GM12878 (cell line): ENCODE measurements at regions not wholly inside any gene's neighbourhood (a gene's known extent, or its start where the extent isn't known, plus 50 kb on each side); places are given as distances from the start of the nearest gene placed in this dataset.

Experiments
- ATAC-seq: fragments of 200-7000 bp; cut with Tn5 transposase; 3 replicates; pipeline ENCODE4 v1.9.1; 2020; ENCODE audit warnings: mild to moderate bottlenecking, moderate library complexity
- BruUV-seq: library from RNA; stranded (reverse); fragments of 400-500 nt; replicated peaks from 2 replicates; lab custom pipeline; 2021; lab: Mats Ljungman, UMichigan
- CTCF ChIA-PET: fragments of 300-600 bp; sonication (Branson Sonifier 250); formaldehyde crosslinking; extraction: SDS; loops from one replicate; lab custom pipeline; 2021; ENCODE audit warnings: inconsistent platforms; lab: Yijun Ruan, JAX
- POLR2A ChIA-PET: fragments of 350-600 bp; formaldehyde crosslinking; extraction: SDS; loops from one replicate; lab custom pipeline; 2021; ENCODE audit warnings: inconsistent platforms; lab: Charles Lee
- RAD21 ChIA-PET: fragments of 300-600 bp; sonication (Branson Sonifier 250); formaldehyde crosslinking; loops from one replicate; lab custom pipeline; 2023; ENCODE audit warnings: antibody characterized with exemption; ENCODE audit not compliant: unreplicated experiment; lab: Charles Lee
- SMC1A ChIA-PET: fragments of 300-600 bp; sonication (Branson Sonifier 250); formaldehyde crosslinking; loops from one replicate; lab custom pipeline; 2023; ENCODE audit not compliant: unreplicated experiment, uncharacterized antibody; lab: Charles Lee
- DNase-seq: peaks from one replicate; pipeline ENCODE4 v3.0.0-alpha.2; 2011; ENCODE audit warnings: low read depth, low spot score
- FAIRE-seq: peaks from 3 replicates; lab custom pipeline; 2011; peaks lifted over from hg19 to GRCh38; lab: Jason Lieb, UNC
- H2AFZ ChIP-seq: 2 replicates; pipeline ENCODE4 v1.6.0; 2011; ENCODE audit warnings: low read depth, low read length, control low read depth; ENCODE audit not compliant: control insufficient read depth
- H3K27ac ChIP-seq: 2 replicates; pipeline ENCODE4 v1.5.1; 2011; ENCODE audit warnings: control low read depth; ENCODE audit not compliant: control insufficient read depth, insufficient read depth
- H3K27me3 ChIP-seq, 2 experiments: replicated peaks in 1 of 2; 2 replicates each; pipeline versions ENCODE4 v1.6.0 to v1.6.1; 2011; ENCODE audit warnings: low read length in 1 of 2; ENCODE audit not compliant: control insufficient read depth in 2 of 2, insufficient read depth in 2 of 2
- H3K36me3 ChIP-seq, 2 experiments: 2 replicates each; pipeline ENCODE4 v1.5.1; 2011; ENCODE audit warnings: low read length in 1 of 2; ENCODE audit not compliant: control insufficient read depth in 2 of 2, insufficient read depth in 2 of 2
- H3K4me1 ChIP-seq: 2 replicates; pipeline ENCODE4 v1.6.1; 2011; ENCODE audit warnings: mild to moderate bottlenecking, low read length, moderate library complexity, mixed read lengths; ENCODE audit not compliant: control insufficient read depth, insufficient read depth
- H3K4me2 ChIP-seq: 2 replicates; pipeline ENCODE4 v1.6.0; 2011; ENCODE audit warnings: control low read depth; ENCODE audit not compliant: control insufficient read depth, insufficient read depth
- H3K4me3 ChIP-seq: fragments of 200-600 bp; sonication (generic); 2 replicates; pipeline ENCODE4 v1.5.1; 2016
- H3K79me2 ChIP-seq: 2 replicates; pipeline ENCODE4 v1.6.0; 2011; ENCODE audit warnings: low read length; ENCODE audit not compliant: control insufficient read depth, insufficient read depth
- H3K9ac ChIP-seq: 2 replicates; pipeline ENCODE4 v1.8.0; 2011; ENCODE audit warnings: low read length, control low read depth, mixed read lengths; ENCODE audit not compliant: control insufficient read depth, insufficient read depth
- H3K9me3 ChIP-seq: replicated peaks from 3 replicates; pipeline ENCODE4 v1.5.1; 2011; ENCODE audit warnings: mild to moderate bottlenecking, low read length; ENCODE audit not compliant: control insufficient read depth, insufficient read depth
- H4K20me1 ChIP-seq: 2 replicates; pipeline ENCODE4 v1.6.0; 2011; ENCODE audit not compliant: control insufficient read depth, insufficient read depth
- CHD1 ChIP-seq: IDR thresholded peaks from 2 replicates; pipeline ENCODE4 v1.6.1; 2012; ENCODE audit warnings: low read depth, low read length, improper control_type of control experiment
- CTCF ChIP-seq, 3 experiments: IDR thresholded peaks in 2 of 3; conservative IDR thresholded peaks in 1 of 3; 2 replicates each; pipeline ENCODE4 v1.5.1; 2011; ENCODE audit warnings: low read depth in 3 of 3, low read length in 3 of 3, mild to moderate bottlenecking in 3 of 3, control low read depth in 2 of 3, moderate library complexity in 2 of 3, inconsistent platforms in 1 of 3, mixed read lengths in 1 of 3; ENCODE audit not compliant: control insufficient read depth in 2 of 3, insufficient read depth in 1 of 3; ENCODE audit errors: extremely low read depth in 1 of 3
- HDGF ChIP-seq: fragments of 450-650 bp; IDR thresholded peaks from 2 replicates; pipeline ENCODE4 v1.6.1; 2016; ENCODE audit warnings: antibody characterized with exemption
- HSF1 ChIP-seq: fragments of 150-350 bp; IDR thresholded peaks from 2 replicates; pipeline ENCODE4 v1.6.1; 2014; ENCODE audit warnings: mild to moderate bottlenecking, low read depth, low read length
- IKZF1 ChIP-seq: fragments of 450-650 bp; conservative IDR thresholded peaks from 2 replicates; pipeline ENCODE4 v1.6.1; 2017; ENCODE audit warnings: antibody characterized with exemption, mild to moderate bottlenecking
- KDM1A ChIP-seq: fragments of 200-600 bp; sonication (generic); IDR thresholded peaks from 2 replicates; pipeline ENCODE4 v1.6.1; 2016; ENCODE audit warnings: borderline replicate concordance
- MTA2 ChIP-seq: fragments of 450-650 bp; IDR thresholded peaks from 2 replicates; pipeline ENCODE4 v1.6.1; 2016; ENCODE audit warnings: low read depth, mild to moderate bottlenecking, moderate library complexity
- MXI1 ChIP-seq: fragments of 150-350 bp; IDR thresholded peaks from 2 replicates; pipeline ENCODE4 v1.6.1; 2011; ENCODE audit warnings: low read depth, mild to moderate bottlenecking, inconsistent platforms, low read length, improper control_type of control experiment
- MYB ChIP-seq: fragments of 150-350 bp; IDR thresholded peaks from 2 replicates; pipeline ENCODE4 v1.6.1; 2014; ENCODE audit warnings: mild to moderate bottlenecking, low read depth, low read length, borderline replicate concordance
- NRF1 ChIP-seq: conservative IDR thresholded peaks from 2 replicates; pipeline ENCODE4 v1.6.1; 2011; ENCODE audit warnings: mild to moderate bottlenecking, low read depth, low read length, improper control_type of control experiment
- PAX5 ChIP-seq: IDR thresholded peaks from 2 replicates; pipeline ENCODE4 v1.6.1; 2011; ENCODE audit warnings: low read depth, low read length, borderline replicate concordance
- RBBP5 ChIP-seq: fragments of 200-600 bp; sonication (generic); conservative IDR thresholded peaks from 2 replicates; pipeline ENCODE4 v1.6.1; 2016
- RFX5 ChIP-seq: IDR thresholded peaks from 2 replicates; pipeline ENCODE4 v1.6.1; 2011; ENCODE audit warnings: low read depth, low read length, improper control_type of control experiment
- TBL1XR1 ChIP-seq: IDR thresholded peaks from 2 replicates; pipeline ENCODE4 v1.6.1; 2012; ENCODE audit warnings: low read depth, low read length, improper control_type of control experiment
- TCF12 ChIP-seq: IDR thresholded peaks from 2 replicates; pipeline ENCODE4 v1.6.1; 2011; ENCODE audit warnings: low read depth, mild to moderate bottlenecking, low read length
- USF2 ChIP-seq: IDR thresholded peaks from 2 replicates; pipeline ENCODE4 v1.6.1; 2011; ENCODE audit warnings: low read depth, low read length, improper control_type of control experiment, borderline replicate concordance
- ZBTB40 ChIP-seq: fragments of 450-650 bp; IDR thresholded peaks from 2 replicates; pipeline ENCODE4 v1.6.1; 2016; ENCODE audit warnings: mild to moderate bottlenecking, moderate library complexity, borderline replicate concordance
- ZNF384 ChIP-seq: IDR thresholded peaks from 2 replicates; pipeline ENCODE4 v1.6.1; 2012; ENCODE audit warnings: low read depth, mild to moderate bottlenecking, low read length, improper control_type of control experiment, borderline replicate concordance
- WGBS: methylation state at CpG from one replicate; pipeline ENCODE4 v1.1.6; 2016; ENCODE audit warnings: low lambda C conversion rate; ENCODE audit not compliant: insufficient replicate concordance, insufficient coverage; ENCODE audit errors: missing lambda C conversion rate; 5-methylcytosine and 5-hydroxymethylcytosine counted together
- in situ Hi-C: fragments of 300-500 bp; cut with MboI; formaldehyde crosslinking; loops from 9 replicates; pipeline ENCODE4 v1.14.3; 2018; ENCODE audit warnings: mixed read lengths
- intact Hi-C: fragments of 100-400 bp; cut with micrococcal nuclease; formaldehyde crosslinking; loops from one replicate; pipeline ENCODE4 v1.14.2; 2022; ENCODE audit not compliant: unreplicated experiment

DNA sequence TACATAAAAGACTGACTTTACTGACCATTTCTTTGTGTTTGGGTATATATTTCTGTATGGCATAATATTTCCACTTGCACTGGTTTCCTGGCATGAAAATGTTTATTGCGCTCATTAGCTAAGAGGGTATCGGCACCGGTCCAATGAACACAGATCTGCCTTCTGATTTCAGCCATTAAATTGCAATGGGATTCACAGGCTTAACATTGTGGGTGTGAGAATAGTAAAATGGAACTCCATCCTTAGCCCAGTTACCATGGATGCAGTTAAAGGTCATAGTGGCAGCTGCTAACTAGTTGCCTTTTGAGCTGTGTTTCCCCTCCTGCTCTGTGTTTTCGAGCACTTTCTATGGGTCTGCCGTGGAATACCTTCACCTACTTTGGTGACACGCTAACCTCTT, 352.6 kb upstream of the POU3F3 start:
- ATAC-seq: no peak
- Histone ChIP-seq H3K27ac (no peak overlapping the region), H3K27me3 (no peaks in the 10 kb centered on the region), H2AFZ (no peak overlapping the region), H3K4me3 (no peak overlapping the region), H3K36me3 (no peaks in the 10 kb centered on the region), H3K4me1 (no peaks in the 10 kb centered on the region), H3K4me2 (no peak overlapping the region), H3K79me2 (no peaks in the 10 kb centered on the region), H4K20me1 (no peaks in the 10 kb centered on the region), H3K9me3 (no peaks in the 10 kb centered on the region), H3K9ac (no peak overlapping the region)
- RAD21 ChIA-PET: no interaction called here
- no peak for FAIRE-seq
- POLR2A ChIA-PET: no interaction called here
- BruUV-seq: no TSS peak
- SMC1A ChIA-PET: interaction anchor here (0.8 to 1.2 kb wide), 3 partner anchors 25 to 67 kb away, joined by 3 to 4 read pairs (median 3); no protein-coding TSS in a partner anchor
- intact Hi-C loops: no loop called here
- CTCF ChIA-PET: interaction anchor here (0.6 kb wide), 1 partner anchor 796 kb away, joined by 5 read pairs; no protein-coding TSS in a partner anchor
- DNase-seq: no peak
- no peak for TF ChIP-seq CTCF (IDR thresholded peaks at IDR 0.05 in 2 of 3, conservative IDR thresholded peaks at IDR 0.05 in 1 of 3; ENCODE audit: control insufficient read depth in 2 of 3, extremely low read depth in 1 of 3, insufficient read depth in 1 of 3, low read depth in 3 of 3, low read length in 3 of 3)
- no peak for TF ChIP-seq IKZF1
- TF ChIP-seq RBBP5: no peak
- TF ChIP-seq ZNF384: no peak
- no peak for TF ChIP-seq HDGF
- TF ChIP-seq ZBTB40: no peak
- TF ChIP-seq CHD1: no peak
- no peak for TF ChIP-seq HSF1
- no peak for TF ChIP-seq TCF12
- TF ChIP-seq NRF1: no peak
- no peak for TF ChIP-seq KDM1A
- TF ChIP-seq MYB: no peak
- TF ChIP-seq USF2: no peak
- TF ChIP-seq MXI1: no peak
- TF ChIP-seq PAX5: no peak
- no peak for TF ChIP-seq TBL1XR1
- TF ChIP-seq RFX5: no peak
- no peak for TF ChIP-seq MTA2
- WGBS: 74% methylated on average over 6 of the region's 6 CpGs
- in situ Hi-C loops: no loop called here
